Loucy (cell line): ENCODE measurements at regions not wholly inside any gene's neighbourhood (a gene's known extent, or its start where the extent isn't known, plus 50 kb on each side); places are given as distances from the start of the nearest gene placed in this dataset.

ENCODE experiments used
- H2AFZ ChIP-seq: fragments of 200-600 bp; sonication (generic); 2 replicates; pipeline ENCODE4 v1.6.0; 2016; ENCODE audit warnings: antibody characterized with exemption, mild to moderate bottlenecking, low read length, moderate library complexity
- H3F3A ChIP-seq: fragments of 200-600 bp; 2 replicates; pipeline ENCODE4 v1.6.0; 2016; ENCODE audit warnings: antibody characterized with exemption, low read depth, mild to moderate bottlenecking
- H3K27me3 ChIP-seq: fragments of 200-600 bp; sonication (generic); 2 replicates; pipeline ENCODE4 v1.6.1; 2014; ENCODE audit warnings: low read length, mild to moderate bottlenecking; ENCODE audit not compliant: insufficient read depth, poor library complexity, severe bottlenecking
- H3K36me3 ChIP-seq: fragments of 200-600 bp; sonication (generic); 2 replicates; pipeline ENCODE4 v1.6.1; 2016; ENCODE audit warnings: low read length; ENCODE audit not compliant: insufficient read depth
- H3K4me1 ChIP-seq: fragments of 200-600 bp; sonication (generic); 2 replicates; pipeline ENCODE4 v1.5.1; 2014; ENCODE audit warnings: low read length, mild to moderate bottlenecking; ENCODE audit not compliant: insufficient read depth, poor library complexity, severe bottlenecking
- H3K4me2 ChIP-seq: fragments of 200-600 bp; sonication (generic); 2 replicates; pipeline ENCODE4 v1.6.0; 2014; ENCODE audit warnings: antibody characterized with exemption, low read length, low read depth, mild to moderate bottlenecking; ENCODE audit not compliant: poor library complexity, severe bottlenecking
- H3K4me3 ChIP-seq: fragments of 200-600 bp; sonication (generic); 2 replicates; pipeline ENCODE4 v1.5.1; 2014; ENCODE audit warnings: low read length, mild to moderate bottlenecking, mixed read lengths; ENCODE audit not compliant: poor library complexity, severe bottlenecking
- H3K79me2 ChIP-seq: fragments of 200-600 bp; sonication (generic); 2 replicates; pipeline ENCODE4 v1.6.1; 2014; ENCODE audit warnings: low read length; ENCODE audit not compliant: insufficient read depth
- H3K9ac ChIP-seq: fragments of 200-600 bp; sonication (generic); 2 replicates; pipeline ENCODE4 v1.6.0; 2014; ENCODE audit warnings: mild to moderate bottlenecking, low read depth, low read length, moderate library complexity; ENCODE audit not compliant: poor library complexity, severe bottlenecking
- H3K9me2 ChIP-seq: fragments of 200-600 bp; sonication (generic); replicated peaks from 2 replicates; pipeline ENCODE4 v1.6.1; 2016; ENCODE audit warnings: low read depth, low read length, mixed read lengths
- H3K9me3 ChIP-seq: fragments of 200-600 bp; sonication (generic); 2 replicates; pipeline ENCODE4 v1.6.1; 2014; ENCODE audit warnings: mild to moderate bottlenecking, antibody characterized with exemption, low read length, low read depth; ENCODE audit not compliant: insufficient read depth
- H4K20me1 ChIP-seq: fragments of 200-600 bp; sonication (generic); 2 replicates; pipeline ENCODE4 v1.6.0; 2014; ENCODE audit warnings: antibody characterized with exemption, low read length, mild to moderate bottlenecking; ENCODE audit not compliant: insufficient read depth, poor library complexity, severe bottlenecking
- EZH2phosphoT487 ChIP-seq: fragments of 200-600 bp; IDR thresholded peaks from 2 replicates; pipeline ENCODE4 v1.6.1; 2018; ENCODE audit warnings: antibody characterized with exemption, mild to moderate bottlenecking, moderate library complexity, borderline replicate concordance
- TF ChIP-seq, protein P1 (sequence below): fragments of 200-600 bp; sonication (generic); conservative IDR thresholded peaks from 2 replicates; pipeline ENCODE4 v1.5.1; 2014; ENCODE audit warnings: mild to moderate bottlenecking, antibody characterized with exemption, low read length

DNA sequence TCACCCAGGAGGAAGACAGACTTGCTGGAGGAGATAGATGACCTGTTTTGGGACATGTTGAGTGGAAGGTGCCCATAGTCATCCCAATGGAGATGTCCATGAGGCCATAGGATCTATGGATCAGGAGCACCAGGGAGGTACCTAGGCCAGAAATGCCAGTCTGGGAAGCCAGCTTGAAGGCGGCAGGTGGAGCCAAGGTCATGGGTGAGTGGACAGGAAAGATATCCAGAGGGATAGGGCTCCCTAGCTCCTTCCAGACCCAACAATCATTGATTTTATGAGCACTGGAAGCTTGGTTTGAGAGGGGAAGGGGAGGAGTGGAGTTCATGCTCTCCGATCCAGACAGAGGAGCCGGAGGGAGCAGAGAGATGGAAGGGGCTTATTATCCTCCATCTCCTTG is 252.6 kb downstream of the CDK5RAP2 start:
- Histone ChIP-seq H3K4me2 (no peak overlapping the region), H3K4me3 (no peak overlapping the region), H3K27me3 (no peaks in the 10 kb centered on the region), H3K4me1 (no peaks in the 10 kb centered on the region), H3K9me3 (no peaks in the 10 kb centered on the region), H3K9ac (no peak overlapping the region), H3F3A (no peaks in the 10 kb centered on the region), H2AFZ (no peak overlapping the region), H4K20me1 (no peaks in the 10 kb centered on the region), H3K79me2 (no peaks in the 10 kb centered on the region), H3K36me3 (no peaks in the 10 kb centered on the region), H3K9me2 (no peaks in the 10 kb centered on the region)
- TF ChIP-seq EZH2phosphoT487 = no peak
- TF ChIP-seq, protein P1, sequence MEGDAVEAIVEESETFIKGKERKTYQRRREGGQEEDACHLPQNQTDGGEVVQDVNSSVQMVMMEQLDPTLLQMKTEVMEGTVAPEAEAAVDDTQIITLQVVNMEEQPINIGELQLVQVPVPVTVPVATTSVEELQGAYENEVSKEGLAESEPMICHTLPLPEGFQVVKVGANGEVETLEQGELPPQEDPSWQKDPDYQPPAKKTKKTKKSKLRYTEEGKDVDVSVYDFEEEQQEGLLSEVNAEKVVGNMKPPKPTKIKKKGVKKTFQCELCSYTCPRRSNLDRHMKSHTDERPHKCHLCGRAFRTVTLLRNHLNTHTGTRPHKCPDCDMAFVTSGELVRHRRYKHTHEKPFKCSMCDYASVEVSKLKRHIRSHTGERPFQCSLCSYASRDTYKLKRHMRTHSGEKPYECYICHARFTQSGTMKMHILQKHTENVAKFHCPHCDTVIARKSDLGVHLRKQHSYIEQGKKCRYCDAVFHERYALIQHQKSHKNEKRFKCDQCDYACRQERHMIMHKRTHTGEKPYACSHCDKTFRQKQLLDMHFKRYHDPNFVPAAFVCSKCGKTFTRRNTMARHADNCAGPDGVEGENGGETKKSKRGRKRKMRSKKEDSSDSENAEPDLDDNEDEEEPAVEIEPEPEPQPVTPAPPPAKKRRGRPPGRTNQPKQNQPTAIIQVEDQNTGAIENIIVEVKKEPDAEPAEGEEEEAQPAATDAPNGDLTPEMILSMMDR = no peak

DNA sequence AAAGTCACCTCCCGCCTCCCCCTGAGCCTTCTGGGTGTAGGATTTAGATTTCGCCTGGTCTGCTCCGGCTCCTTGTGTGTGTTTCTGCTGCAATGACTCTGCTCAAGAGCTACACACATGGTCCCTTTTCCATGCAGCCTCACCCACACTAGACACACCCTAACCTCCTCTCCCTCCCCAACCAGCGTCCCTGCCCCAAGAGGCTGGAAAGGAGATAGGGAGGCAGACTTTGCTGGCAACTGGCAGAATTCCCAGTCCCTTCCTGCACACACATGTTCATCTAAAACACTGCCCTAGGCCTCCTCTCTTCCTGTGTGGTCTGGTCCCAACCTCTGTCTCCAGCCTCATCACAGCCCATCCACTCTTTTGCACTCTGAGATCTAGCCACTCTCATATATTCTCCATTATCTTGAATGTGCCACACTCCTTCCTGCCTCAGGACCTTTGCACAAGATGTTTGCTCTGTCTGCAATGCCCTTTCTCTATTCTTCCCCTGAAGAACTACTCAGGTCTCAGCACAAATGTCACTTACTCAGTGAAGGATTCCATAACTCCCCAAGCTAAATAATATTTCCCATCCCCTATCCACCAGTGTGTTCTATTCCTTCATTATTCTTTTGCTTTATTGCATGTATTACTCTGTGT is 253.8 kb downstream of the CDK5RAP2 start:
- H3K79me2 ChIP-seq = no peaks in the 10 kb centered on the region
- no peaks in the 10 kb centered on the region for H4K20me1 ChIP-seq
- no peak overlapping the region for H3K4me3 ChIP-seq
- H3K4me2 ChIP-seq = no peak overlapping the region
- H3K9me3 ChIP-seq = no peaks in the 10 kb centered on the region
- H3K9ac ChIP-seq = no peak overlapping the region
- no peaks in the 10 kb centered on the region for H3K9me2 ChIP-seq
- no peak for TF ChIP-seq EZH2phosphoT487
- TF ChIP-seq, protein P1 = no peak
- no peaks in the 10 kb centered on the region for H3K27me3 ChIP-seq
- H2AFZ ChIP-seq = no peak overlapping the region
- no peaks in the 10 kb centered on the region for H3F3A ChIP-seq
- no peaks in the 10 kb centered on the region for H3K36me3 ChIP-seq
- H3K4me1 ChIP-seq = no peaks in the 10 kb centered on the region

DNA sequence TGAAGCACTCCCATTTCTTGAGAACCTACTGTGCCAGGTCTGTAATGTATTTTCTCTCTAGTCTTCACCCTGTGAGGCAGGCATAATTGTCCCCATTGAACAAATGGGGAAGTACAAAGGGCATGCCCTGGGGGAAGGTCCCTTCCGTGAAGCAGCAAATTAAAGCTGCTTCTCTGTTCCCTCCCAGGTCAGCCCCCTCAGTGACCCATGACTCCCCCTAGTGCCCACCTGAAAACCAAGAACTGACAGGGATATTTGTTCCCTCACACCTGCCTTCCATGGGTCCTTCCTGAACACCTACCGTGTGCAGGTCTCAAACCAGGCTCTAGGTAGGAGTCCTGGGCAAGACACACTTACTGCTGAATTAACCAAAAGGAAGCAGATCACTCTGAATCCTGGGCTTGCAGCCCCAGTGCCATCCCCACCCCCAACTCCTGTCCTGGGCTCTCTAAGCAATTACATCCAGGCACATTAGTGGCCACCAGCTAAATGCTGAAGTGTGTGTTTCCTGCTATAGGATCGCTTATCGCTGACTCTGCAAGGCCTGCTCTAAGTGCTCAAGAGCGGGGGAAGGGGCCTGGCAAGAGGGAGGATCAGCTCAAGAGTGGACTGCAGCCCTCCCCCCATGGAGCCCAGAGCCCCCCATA is 254.8 kb downstream of the CDK5RAP2 start:
- Histone ChIP-seq H2AFZ (no peak overlapping the region), H3K9me2 (no peaks in the 10 kb centered on the region), H3K4me3 (no peak overlapping the region), H3K27me3 (no peaks in the 10 kb centered on the region), H3K4me1 (no peaks in the 10 kb centered on the region), H3F3A (no peaks in the 10 kb centered on the region), H3K79me2 (no peaks in the 10 kb centered on the region), H3K9me3 (no peaks in the 10 kb centered on the region), H3K9ac (no peak overlapping the region), H4K20me1 (no peaks in the 10 kb centered on the region), H3K4me2 (no peak overlapping the region), H3K36me3 (no peaks in the 10 kb centered on the region)
- TF ChIP-seq, protein P1 = peak; percentile 53
- no peak for TF ChIP-seq EZH2phosphoT487
